GM19438 (cell line): ENCODE measurements at regions not wholly inside any gene's neighbourhood (a gene's known extent, or its start where the extent isn't known, plus 50 kb on each side); places are given as distances from the start of the nearest gene placed in this dataset.
"Not testable (repeated sequence)": the region's sequence is repeated elsewhere in the genome, so short reads cannot be mapped to it uniquely, and the experiment has no call there.

ENCODE experiments used
- ATAC-seq: cut with Tn5 transposase; IDR thresholded peaks from one replicate; pipeline ENCODE4 v1.9.1; 2021; ENCODE audit warnings: low read depth; ENCODE audit not compliant: unreplicated experiment

GRCh38 chr12:92062539-92063493 is 82.8 kb downstream of the BTG1 start:
- no peak for ATAC-seq

GRCh38 chr12:92061061-92061460 is 84.6 kb downstream of the BTG1 start:
- ATAC-seq, result no peak

- no peak for ATAC-seq
Measured at GRCh38 chr12:92059960-92060359, 85.7 kb downstream of the BTG1 start.

GRCh38 chr12:92058664-92059063 is 87.0 kb downstream of the BTG1 start:
- ATAC-seq, result no peak

- ATAC-seq, result not testable (repeated sequence)
Measured at GRCh38 chr12:92056756-92057155, 88.9 kb downstream of the BTG1 start.

GRCh38 chr12:92056290-92056689 is 89.4 kb downstream of the BTG1 start:
- no peak for ATAC-seq

- ATAC-seq, result no peak
Measured at GRCh38 chr12:92055877-92056276, 89.8 kb downstream of the BTG1 start.

GRCh38 chr12:92051441-92051840 is 94.2 kb downstream of the BTG1 start:
- ATAC-seq, result no peak

- peak; percentile 88 for ATAC-seq
Measured at GRCh38 chr12:92049403-92049802, 96.2 kb downstream of the BTG1 start.

- no peak for ATAC-seq
Measured at GRCh38 chr12:92047393-92047826, 98.2 kb downstream of the BTG1 start.

GRCh38 chr12:92046557-92047392 is 98.9 kb downstream of the BTG1 start:
- no peak for ATAC-seq

GRCh38 chr12:92045852-92046251 is 99.8 kb downstream of the BTG1 start:
- no peak for ATAC-seq

GRCh38 chr12:92044435-92044834 is 101.2 kb downstream of the BTG1 start:
- no peak for ATAC-seq

- ATAC-seq, result no peak
Measured at GRCh38 chr12:92042791-92043531, 102.7 kb downstream of the BTG1 start.

- ATAC-seq, result no peak
Measured at GRCh38 chr12:92041742-92042141, 103.9 kb downstream of the BTG1 start.

GRCh38 chr12:92039046-92039445 is 106.6 kb downstream of the BTG1 start:
- no peak for ATAC-seq

- no peak for ATAC-seq
Measured at GRCh38 chr12:92038476-92038875, 107.2 kb downstream of the BTG1 start.

GRCh38 chr12:92036771-92037453 is 108.7 kb downstream of the BTG1 start:
- no peak for ATAC-seq

- no peak for ATAC-seq
Measured at GRCh38 chr12:92036061-92036620, 109.5 kb downstream of the BTG1 start.

GRCh38 chr12:92035477-92035876 is 110.2 kb downstream of the BTG1 start:
- no peak for ATAC-seq
